ENCODE measurements at regions not wholly inside any gene's neighbourhood (a gene's known extent, or its start where the extent isn't known, plus 50 kb on each side); places are given as distances from the start of the nearest gene placed in this dataset.

DNA sequence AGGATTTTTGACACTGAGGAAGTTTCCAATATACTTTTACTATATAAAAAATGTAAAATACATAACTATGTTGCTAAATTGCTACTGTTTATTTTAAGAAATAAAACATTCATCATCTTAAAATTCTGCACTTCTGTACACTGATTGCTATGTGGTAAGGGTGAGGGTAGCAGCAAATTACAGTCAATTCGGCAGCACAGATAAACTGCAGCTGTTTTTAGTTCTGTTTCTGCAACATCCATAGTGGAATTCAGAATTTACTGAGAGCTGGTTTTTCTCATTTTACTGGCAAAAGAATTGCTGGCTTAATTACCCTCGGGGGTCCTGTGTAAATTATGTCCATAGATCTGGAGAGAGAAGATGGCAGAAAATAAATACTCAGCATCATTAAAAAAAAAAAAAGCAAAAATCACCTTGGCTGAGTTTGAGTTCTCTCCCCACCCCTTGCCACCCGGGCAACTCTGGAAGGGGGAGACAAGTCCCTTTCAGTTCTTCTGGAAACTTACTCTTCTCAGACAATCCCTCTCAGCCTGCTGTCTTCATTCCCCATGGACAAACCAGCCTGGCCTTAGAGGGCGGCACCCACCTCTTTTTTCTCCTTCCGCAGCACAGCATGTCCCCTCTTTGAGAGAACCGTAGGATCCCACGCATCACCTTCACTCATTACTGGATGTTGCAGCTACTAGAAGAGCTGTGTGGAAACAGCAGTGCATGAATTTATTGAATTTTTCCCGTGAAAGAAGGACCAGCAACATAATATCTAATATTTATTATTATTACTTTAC, 501.1 kb upstream of the CELF2 start:
- DNase-seq (ENCODE audit: low read depth), result no peak
- TF ChIP-seq, protein P1, sequence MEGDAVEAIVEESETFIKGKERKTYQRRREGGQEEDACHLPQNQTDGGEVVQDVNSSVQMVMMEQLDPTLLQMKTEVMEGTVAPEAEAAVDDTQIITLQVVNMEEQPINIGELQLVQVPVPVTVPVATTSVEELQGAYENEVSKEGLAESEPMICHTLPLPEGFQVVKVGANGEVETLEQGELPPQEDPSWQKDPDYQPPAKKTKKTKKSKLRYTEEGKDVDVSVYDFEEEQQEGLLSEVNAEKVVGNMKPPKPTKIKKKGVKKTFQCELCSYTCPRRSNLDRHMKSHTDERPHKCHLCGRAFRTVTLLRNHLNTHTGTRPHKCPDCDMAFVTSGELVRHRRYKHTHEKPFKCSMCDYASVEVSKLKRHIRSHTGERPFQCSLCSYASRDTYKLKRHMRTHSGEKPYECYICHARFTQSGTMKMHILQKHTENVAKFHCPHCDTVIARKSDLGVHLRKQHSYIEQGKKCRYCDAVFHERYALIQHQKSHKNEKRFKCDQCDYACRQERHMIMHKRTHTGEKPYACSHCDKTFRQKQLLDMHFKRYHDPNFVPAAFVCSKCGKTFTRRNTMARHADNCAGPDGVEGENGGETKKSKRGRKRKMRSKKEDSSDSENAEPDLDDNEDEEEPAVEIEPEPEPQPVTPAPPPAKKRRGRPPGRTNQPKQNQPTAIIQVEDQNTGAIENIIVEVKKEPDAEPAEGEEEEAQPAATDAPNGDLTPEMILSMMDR (IDR thresholded peaks at IDR 0.05; ENCODE audit: low read depth, low read length, missing control alignments), result no peak
- no peak overlapping the region for H3K4me3 ChIP-seq (ENCODE audit: low read depth, low read length)

DNA sequence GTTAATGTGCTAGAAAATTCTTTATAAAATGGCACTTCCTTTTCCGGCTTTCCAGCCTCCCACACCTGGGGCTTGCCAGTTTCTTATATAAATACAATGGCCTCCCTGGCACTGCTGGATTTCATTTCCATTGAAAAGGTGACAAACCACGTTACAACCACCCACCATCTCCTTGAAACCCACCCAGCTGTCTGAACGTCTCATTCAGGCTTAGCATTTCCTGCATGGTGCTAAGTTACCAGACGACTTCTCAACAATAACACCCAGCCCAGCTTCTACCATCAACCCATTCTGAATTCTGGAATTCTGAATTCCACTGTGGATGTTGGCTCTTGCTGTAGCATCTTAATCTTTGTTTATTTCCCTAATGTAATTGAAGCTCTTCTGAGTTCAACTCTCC, 499.8 kb upstream of the CELF2 start:
- DNase-seq (ENCODE audit: low read depth), result no peak
- H3K4me3 ChIP-seq (ENCODE audit: low read depth, low read length), result no peak overlapping the region
- TF ChIP-seq, protein P1 (IDR thresholded peaks at IDR 0.05; ENCODE audit: low read depth, low read length, missing control alignments), result no peak

DNA sequence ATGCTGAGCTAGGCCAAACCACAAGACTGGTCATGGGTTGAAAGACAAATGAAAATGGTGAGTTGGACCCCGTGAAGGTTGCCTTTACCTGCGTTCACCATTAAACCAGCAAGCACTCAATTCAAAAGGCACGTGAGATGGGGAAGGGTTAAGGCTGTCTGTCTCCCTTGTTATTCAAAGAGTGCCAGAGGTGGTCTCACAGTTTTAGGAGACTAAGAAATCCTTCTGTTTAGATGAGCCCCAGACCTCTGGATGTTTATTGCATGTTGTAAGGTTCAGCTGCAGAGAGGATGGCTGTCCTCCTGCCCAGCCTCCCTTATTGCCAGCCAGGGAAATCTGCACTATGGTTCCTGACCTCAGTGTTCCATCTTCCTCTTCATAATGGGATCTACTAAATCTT, 498.0 kb upstream of the CELF2 start:
- no peak for DNase-seq (ENCODE audit: low read depth)
- H3K4me3 ChIP-seq (ENCODE audit: low read depth, low read length), result no peak overlapping the region
- TF ChIP-seq, protein P1 (IDR thresholded peaks at IDR 0.05; ENCODE audit: low read depth, low read length, missing control alignments), result no peak

DNA sequence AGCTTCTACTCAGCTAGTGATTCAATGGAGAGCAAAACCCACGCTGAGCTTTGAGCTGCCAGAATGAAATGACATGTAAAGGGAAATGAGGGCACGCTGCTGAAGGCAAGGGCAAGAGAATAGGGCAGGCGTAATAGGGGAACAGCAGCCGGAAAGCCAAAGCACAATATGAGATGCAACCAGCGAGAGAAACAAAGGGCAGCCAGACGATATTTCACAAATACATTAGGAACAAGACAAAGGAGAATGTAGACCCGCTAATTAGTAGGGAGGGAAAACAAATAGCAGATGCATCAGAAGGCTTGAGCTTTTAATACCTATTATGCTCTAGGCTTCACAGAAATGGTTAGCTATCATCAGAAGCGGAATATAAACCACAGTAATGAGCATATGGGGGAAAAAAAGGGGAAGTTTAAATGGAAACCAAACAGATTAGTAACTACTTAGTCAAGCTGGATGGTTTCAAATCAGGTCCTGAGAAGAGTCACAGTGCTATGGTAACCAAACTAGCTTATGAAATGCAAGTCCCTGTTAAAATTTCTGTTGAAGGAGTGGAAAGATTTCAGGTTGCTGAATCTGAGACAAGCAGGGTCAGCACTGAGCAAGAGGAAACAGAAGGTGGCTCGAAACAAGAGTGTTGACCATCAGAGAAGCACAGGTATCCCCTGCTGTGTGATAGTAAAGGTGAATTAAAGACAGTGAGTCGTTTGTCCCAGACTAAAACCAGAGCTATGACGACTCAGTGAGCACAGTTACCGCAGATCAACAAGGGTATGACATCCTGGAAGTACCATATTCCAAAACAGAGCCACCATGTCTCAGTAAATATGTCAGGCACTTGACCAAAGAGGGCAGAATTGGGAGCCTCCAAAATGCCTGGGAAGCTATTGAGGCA, 496.9 kb upstream of the CELF2 start:
- DNase-seq (ENCODE audit: low read depth), result peak; percentile 39
- TF ChIP-seq, protein P1 (IDR thresholded peaks at IDR 0.05; ENCODE audit: low read depth, low read length, missing control alignments), result no peak
- no peak overlapping the region for H3K4me3 ChIP-seq (ENCODE audit: low read depth, low read length)

DNA sequence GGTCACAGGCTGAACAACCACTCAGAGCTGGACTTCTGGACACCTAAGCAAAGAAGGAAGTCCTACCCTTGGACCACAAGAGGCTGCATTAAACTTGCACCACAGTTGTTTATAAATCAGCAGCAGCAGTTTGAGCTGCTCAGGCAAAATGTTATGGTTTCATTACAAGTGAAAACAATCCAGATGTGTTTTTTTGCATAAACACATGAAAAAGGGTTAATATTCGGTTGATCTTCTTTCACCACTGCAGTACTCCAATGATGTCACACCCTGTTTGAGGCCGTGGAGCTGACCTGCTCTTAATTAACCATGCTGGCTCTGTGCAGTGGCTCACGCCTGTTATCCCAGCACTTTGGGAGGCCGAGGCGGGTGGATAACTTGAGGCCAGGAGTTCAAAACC, 490.8 kb upstream of the CELF2 start:
- no peak for DNase-seq (ENCODE audit: low read depth)
- TF ChIP-seq, protein P1 (IDR thresholded peaks at IDR 0.05; ENCODE audit: low read depth, low read length, missing control alignments), result no peak
- H3K4me3 ChIP-seq (ENCODE audit: low read depth, low read length), result no peak overlapping the region

DNA sequence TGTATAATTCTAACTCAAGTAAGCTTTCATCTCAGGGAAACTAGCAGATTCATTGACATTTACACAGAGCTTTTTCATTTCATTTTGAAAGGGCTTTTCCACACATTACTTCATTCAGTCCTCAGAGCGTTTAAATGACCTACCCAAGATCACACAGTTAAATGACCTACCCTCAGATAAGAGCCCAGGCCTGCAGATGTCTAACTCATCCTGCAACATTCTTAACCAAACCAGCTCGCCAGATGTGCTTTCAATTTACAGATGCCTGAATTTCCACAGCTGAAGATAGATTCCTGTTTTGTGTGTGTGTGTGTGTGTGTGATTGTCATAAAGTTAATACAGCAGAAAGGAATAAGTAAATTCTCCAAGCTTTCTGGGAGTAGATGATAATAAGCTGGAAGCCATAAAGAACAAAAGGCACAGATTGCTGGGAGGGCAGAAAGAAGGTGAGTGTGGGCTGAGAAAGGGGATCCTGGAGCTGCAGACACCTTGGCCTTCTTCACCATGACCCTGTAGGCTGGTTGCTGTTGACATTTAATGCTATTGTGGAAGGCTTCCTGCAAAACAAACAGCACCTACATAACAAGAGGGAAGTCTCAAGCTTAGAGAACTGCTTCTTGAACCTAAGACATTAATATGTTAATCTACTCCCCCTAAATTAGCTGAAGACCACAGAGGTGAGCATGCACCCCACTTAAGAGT, 489.7 kb upstream of the CELF2 start:
- no peak for DNase-seq (ENCODE audit: low read depth)
- no peak overlapping the region for H3K4me3 ChIP-seq (ENCODE audit: low read depth, low read length)
- TF ChIP-seq, protein P1 (IDR thresholded peaks at IDR 0.05; ENCODE audit: low read depth, low read length, missing control alignments), result no peak
